Osteocyte (in vitro differentiated cells): ENCODE measurements at regions not wholly inside any gene's neighbourhood (a gene's known extent, or its start where the extent isn't known, plus 50 kb on each side); places are given as distances from the start of the nearest gene placed in this dataset.

Experiments used
- DNase-seq: peaks from one replicate; pipeline ENCODE4 v3.0.0; 2021; ENCODE audit warnings: mixed read lengths; ENCODE audit not compliant: unreplicated experiment; ENCODE audit errors: extremely low spot score
- H3K27ac Mint-ChIP-seq: one replicate; pipeline ENCODE4 v1.8.0; 2021; ENCODE audit warnings: mild to moderate bottlenecking, mixed read lengths; ENCODE audit not compliant: unreplicated experiment
- H3K27me3 Mint-ChIP-seq: one replicate; pipeline ENCODE4 v1.8.0; 2021; ENCODE audit warnings: mixed read lengths; ENCODE audit not compliant: unreplicated experiment
- H3K36me3 Mint-ChIP-seq: one replicate; pipeline ENCODE4 v1.8.0; 2021; ENCODE audit warnings: mixed read lengths; ENCODE audit not compliant: unreplicated experiment
- H3K4me1 Mint-ChIP-seq: one replicate; pipeline ENCODE4 v1.8.0; 2021; ENCODE audit warnings: mixed read lengths; ENCODE audit not compliant: unreplicated experiment
- H3K4me3 Mint-ChIP-seq: one replicate; pipeline ENCODE4 v1.8.0; 2021; ENCODE audit warnings: mild to moderate bottlenecking, moderate library complexity, mixed read lengths; ENCODE audit not compliant: unreplicated experiment
- H3K9me3 Mint-ChIP-seq: one replicate; pipeline ENCODE4 v1.8.0; 2021; ENCODE audit warnings: mixed read lengths; ENCODE audit not compliant: unreplicated experiment
- TF ChIP-seq, protein P1 (sequence below): fragments of 200-600 bp; sonication (generic); IDR thresholded peaks from 2 replicates; pipeline ENCODE4 v1.5.0; 2021; ENCODE audit warnings: antibody characterized with exemption, mild to moderate bottlenecking, moderate library complexity

DNA sequence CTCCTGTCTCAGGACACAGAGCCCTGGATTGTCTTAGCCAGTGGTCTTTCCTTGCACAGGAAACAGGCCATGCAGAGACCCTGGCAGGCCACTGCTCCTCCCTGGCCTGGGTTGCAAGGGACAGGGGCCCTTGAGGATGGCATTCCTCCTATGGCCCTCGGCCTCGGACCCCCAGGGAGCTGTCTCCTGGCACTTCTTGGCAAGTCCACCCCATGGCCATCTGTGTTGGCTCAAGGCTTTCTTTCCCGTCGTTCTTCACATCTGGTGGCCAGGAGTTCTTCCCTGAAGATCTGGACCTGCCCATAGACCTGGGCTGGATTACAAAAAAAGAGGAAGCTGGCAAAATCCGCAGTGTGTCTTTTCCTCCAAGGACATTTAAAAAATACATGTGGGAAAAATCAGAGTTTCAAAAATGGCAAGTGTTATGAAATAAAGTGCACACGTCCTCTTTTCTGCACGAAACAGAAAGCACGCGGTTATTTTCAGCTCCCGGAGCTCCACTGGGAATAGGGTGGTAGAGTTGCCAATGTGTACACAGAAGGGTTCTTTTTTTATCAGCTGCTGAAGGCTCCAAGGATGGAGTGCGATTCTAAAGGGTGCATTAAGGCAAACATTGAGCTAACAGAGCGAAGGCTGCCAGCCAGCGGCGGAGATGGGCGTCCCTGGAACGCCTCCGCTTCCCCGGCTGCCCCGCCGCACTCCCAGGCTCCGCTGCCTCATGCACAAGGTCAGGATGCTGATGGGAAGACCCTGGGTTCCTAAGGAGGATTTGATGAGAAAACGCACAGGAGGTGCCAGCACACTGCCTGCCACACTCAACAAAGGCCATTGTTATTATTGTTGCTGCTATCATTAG, 62.8 kb upstream of the FAM20C start:
- no peaks in the 10 kb centered on the region for H3K36me3 Mint-ChIP-seq
- H3K4me3 Mint-ChIP-seq, result no peak overlapping the region
- TF ChIP-seq, protein P1, sequence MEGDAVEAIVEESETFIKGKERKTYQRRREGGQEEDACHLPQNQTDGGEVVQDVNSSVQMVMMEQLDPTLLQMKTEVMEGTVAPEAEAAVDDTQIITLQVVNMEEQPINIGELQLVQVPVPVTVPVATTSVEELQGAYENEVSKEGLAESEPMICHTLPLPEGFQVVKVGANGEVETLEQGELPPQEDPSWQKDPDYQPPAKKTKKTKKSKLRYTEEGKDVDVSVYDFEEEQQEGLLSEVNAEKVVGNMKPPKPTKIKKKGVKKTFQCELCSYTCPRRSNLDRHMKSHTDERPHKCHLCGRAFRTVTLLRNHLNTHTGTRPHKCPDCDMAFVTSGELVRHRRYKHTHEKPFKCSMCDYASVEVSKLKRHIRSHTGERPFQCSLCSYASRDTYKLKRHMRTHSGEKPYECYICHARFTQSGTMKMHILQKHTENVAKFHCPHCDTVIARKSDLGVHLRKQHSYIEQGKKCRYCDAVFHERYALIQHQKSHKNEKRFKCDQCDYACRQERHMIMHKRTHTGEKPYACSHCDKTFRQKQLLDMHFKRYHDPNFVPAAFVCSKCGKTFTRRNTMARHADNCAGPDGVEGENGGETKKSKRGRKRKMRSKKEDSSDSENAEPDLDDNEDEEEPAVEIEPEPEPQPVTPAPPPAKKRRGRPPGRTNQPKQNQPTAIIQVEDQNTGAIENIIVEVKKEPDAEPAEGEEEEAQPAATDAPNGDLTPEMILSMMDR, result no peak
- no peak overlapping the region for H3K27ac Mint-ChIP-seq
- H3K4me1 Mint-ChIP-seq, result peaks cover 7% of the 10 kb centered on the region
- peaks cover 2% of the 10 kb centered on the region for H3K27me3 Mint-ChIP-seq
- H3K9me3 Mint-ChIP-seq, result peaks cover 4% of the 10 kb centered on the region
- DNase-seq, result no peak

DNA sequence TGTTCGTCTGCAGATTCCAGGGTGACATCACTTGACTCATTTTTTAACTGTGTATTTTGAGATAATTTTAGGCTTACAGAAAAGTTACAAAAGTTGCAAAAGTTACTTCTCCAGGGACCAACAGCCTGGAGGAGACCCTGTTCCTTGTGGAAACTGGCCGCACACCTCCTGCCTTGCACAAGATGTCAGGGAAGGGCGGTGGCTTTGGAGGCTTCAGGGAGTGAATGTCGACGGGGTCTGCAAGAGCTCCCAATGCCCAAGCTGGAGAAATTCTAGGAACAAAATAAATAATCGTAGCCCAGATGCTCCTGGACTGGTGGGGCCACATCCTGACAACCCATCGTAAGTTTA, 62.2 kb upstream of the FAM20C start:
- TF ChIP-seq, protein P1, result no peak
- no peak overlapping the region for H3K4me3 Mint-ChIP-seq
- H3K27me3 Mint-ChIP-seq, result peaks cover 2% of the 10 kb centered on the region
- H3K9me3 Mint-ChIP-seq, result peaks cover 4% of the 10 kb centered on the region
- DNase-seq, result no peak
- peaks cover 4% of the 10 kb centered on the region for H3K4me1 Mint-ChIP-seq
- no peak overlapping the region for H3K27ac Mint-ChIP-seq
- no peaks in the 10 kb centered on the region for H3K36me3 Mint-ChIP-seq

DNA sequence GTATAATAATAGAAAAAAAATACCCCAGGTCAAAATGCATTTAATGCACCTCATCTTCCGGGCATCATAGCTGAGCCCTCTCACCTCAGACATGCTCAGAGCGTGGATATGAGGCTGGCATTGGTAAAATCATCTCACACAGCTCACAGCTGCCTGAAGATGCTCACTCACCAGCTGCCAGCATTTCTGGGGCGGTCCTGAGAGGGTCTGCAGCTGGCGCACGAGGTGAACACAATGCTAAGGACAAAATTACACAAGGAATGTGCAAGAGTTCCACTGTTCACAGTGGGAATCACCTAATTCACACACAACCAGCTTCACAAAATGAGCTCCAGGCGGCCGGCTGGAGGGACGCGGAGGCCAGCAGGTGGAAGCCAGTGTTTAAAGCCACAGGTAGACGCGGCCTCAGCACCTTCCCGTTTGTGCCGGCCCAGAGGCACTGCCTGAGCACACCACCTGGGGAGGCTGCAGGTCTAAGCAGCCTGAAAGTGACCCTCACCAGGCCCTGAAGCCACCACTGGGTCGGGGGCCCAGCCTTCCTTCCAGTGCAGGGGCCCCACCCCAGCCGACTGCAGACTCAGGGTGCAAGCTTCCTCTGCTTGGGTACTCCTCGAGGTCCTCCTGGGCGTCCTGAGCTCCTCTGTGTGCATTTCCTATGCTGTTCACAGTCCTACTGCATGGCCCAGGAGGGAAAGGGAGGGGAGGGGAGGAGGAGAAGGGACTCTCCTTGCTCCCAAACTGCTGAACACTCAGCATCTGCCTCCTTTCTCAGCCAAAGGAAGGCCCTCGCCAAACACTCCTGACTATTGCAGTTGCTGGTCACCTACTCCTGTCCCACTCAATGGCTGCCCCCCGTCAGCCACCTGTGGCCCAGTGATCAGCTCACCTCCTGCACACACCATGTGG, 61.2 kb upstream of the FAM20C start:
- H3K9me3 Mint-ChIP-seq, result peaks cover 4% of the 10 kb centered on the region
- TF ChIP-seq, protein P1, result no peak
- H3K27ac Mint-ChIP-seq, result no peak overlapping the region
- H3K4me3 Mint-ChIP-seq, result no peak overlapping the region
- H3K36me3 Mint-ChIP-seq, result no peaks in the 10 kb centered on the region
- peaks cover 4% of the 10 kb centered on the region for H3K4me1 Mint-ChIP-seq
- DNase-seq, result no peak
- peaks cover 2% of the 10 kb centered on the region for H3K27me3 Mint-ChIP-seq

- H3K27me3 Mint-ChIP-seq, result peaks cover 2% of the 10 kb centered on the region
- TF ChIP-seq, protein P1, result no peak
- peaks cover 4% of the 10 kb centered on the region for H3K9me3 Mint-ChIP-seq
- H3K4me3 Mint-ChIP-seq, result no peak overlapping the region
- H3K36me3 Mint-ChIP-seq, result no peaks in the 10 kb centered on the region
- H3K27ac Mint-ChIP-seq, result no peak overlapping the region
- no peak for DNase-seq
- H3K4me1 Mint-ChIP-seq, result peaks cover 4% of the 10 kb centered on the region
These were observed 60.4 kb upstream of the FAM20C start for GRCh38 chr7:131781-132482.
